ENCODE measurements at regions not wholly inside any gene's neighbourhood (a gene's known extent, or its start where the extent isn't known, plus 50 kb on each side); places are given as distances from the start of the nearest gene placed in this dataset.

GRCh38 chr19:27936139-27936538 lies 1276.8 kb downstream of the UQCRFS1 start:
- TF ChIP-seq, protein P1, sequence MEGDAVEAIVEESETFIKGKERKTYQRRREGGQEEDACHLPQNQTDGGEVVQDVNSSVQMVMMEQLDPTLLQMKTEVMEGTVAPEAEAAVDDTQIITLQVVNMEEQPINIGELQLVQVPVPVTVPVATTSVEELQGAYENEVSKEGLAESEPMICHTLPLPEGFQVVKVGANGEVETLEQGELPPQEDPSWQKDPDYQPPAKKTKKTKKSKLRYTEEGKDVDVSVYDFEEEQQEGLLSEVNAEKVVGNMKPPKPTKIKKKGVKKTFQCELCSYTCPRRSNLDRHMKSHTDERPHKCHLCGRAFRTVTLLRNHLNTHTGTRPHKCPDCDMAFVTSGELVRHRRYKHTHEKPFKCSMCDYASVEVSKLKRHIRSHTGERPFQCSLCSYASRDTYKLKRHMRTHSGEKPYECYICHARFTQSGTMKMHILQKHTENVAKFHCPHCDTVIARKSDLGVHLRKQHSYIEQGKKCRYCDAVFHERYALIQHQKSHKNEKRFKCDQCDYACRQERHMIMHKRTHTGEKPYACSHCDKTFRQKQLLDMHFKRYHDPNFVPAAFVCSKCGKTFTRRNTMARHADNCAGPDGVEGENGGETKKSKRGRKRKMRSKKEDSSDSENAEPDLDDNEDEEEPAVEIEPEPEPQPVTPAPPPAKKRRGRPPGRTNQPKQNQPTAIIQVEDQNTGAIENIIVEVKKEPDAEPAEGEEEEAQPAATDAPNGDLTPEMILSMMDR (conservative IDR thresholded peaks at IDR 0.05; ENCODE audit: low read length): no peak
- no peak for TF ChIP-seq EZH2phosphoT487 (IDR thresholded peaks at IDR 0.05; ENCODE audit: borderline replicate concordance)

All from Loucy (cell line).